ENCODE measurements at regions not wholly inside any gene's neighbourhood (a gene's known extent, or its start where the extent isn't known, plus 50 kb on each side); places are given as distances from the start of the nearest gene placed in this dataset.

GRCh38 chr9:85208666-85209065, 533.1 kb downstream of the AGTPBP1 start:
- H3K4me1 Mint-ChIP-seq = no peaks in the 10 kb centered on the region
- peaks cover 4% of the 10 kb centered on the region for H3K9me3 Mint-ChIP-seq
- H3K36me3 Mint-ChIP-seq (ENCODE audit: low read depth) = no peaks in the 10 kb centered on the region
- H3K27me3 Mint-ChIP-seq = no peaks in the 10 kb centered on the region
- H3K4me3 Mint-ChIP-seq = no peak overlapping the region
- ATAC-seq (ENCODE audit: low read depth) (no peak), DNase-seq (no peak)
- CTCF ChIA-PET = no interaction called here
- no peak for TF ChIP-seq CTCF (IDR thresholded peaks at IDR 0.05)
- H3K27ac Mint-ChIP-seq = no peak overlapping the region
- POLR2A ChIA-PET = no interaction called here
- intact Hi-C loops (cut with micrococcal nuclease) = no loop called here

GRCh38 chr9:85204176-85204575, 534.6 kb downstream of the NTRK2 start:
- H3K36me3 Mint-ChIP-seq (ENCODE audit: low read depth) = no peaks in the 10 kb centered on the region
- H3K4me1 Mint-ChIP-seq = no peaks in the 10 kb centered on the region
- ChIA-PET POLR2A (no interaction called here), CTCF (no interaction called here)
- H3K4me3 Mint-ChIP-seq = no peak overlapping the region
- TF ChIP-seq CTCF (IDR thresholded peaks at IDR 0.05) = no peak
- H3K27me3 Mint-ChIP-seq = no peaks in the 10 kb centered on the region
- ATAC-seq (ENCODE audit: low read depth) (no peak), DNase-seq (no peak)
- no peak overlapping the region for H3K27ac Mint-ChIP-seq
- peaks cover 4% of the 10 kb centered on the region for H3K9me3 Mint-ChIP-seq
- intact Hi-C loops (cut with micrococcal nuclease) = no loop called here

- intact Hi-C loops (cut with micrococcal nuclease) = no loop called here
- Mint-ChIP-seq H3K9me3 (peaks cover 2% of the 10 kb centered on the region), H3K27me3 (no peaks in the 10 kb centered on the region), H3K36me3 (ENCODE audit: low read depth) (no peaks in the 10 kb centered on the region), H3K27ac (no peak overlapping the region), H3K4me1 (no peaks in the 10 kb centered on the region), H3K4me3 (no peak overlapping the region)
- DNase-seq (no peak), ATAC-seq (ENCODE audit: low read depth) (no peak)
- CTCF ChIA-PET = no interaction called here
- POLR2A ChIA-PET = no interaction called here
- no peak for TF ChIP-seq CTCF (IDR thresholded peaks at IDR 0.05)
Observed at GRCh38 chr9:85202596-85202995, 533.1 kb downstream of the NTRK2 start.

DNA sequence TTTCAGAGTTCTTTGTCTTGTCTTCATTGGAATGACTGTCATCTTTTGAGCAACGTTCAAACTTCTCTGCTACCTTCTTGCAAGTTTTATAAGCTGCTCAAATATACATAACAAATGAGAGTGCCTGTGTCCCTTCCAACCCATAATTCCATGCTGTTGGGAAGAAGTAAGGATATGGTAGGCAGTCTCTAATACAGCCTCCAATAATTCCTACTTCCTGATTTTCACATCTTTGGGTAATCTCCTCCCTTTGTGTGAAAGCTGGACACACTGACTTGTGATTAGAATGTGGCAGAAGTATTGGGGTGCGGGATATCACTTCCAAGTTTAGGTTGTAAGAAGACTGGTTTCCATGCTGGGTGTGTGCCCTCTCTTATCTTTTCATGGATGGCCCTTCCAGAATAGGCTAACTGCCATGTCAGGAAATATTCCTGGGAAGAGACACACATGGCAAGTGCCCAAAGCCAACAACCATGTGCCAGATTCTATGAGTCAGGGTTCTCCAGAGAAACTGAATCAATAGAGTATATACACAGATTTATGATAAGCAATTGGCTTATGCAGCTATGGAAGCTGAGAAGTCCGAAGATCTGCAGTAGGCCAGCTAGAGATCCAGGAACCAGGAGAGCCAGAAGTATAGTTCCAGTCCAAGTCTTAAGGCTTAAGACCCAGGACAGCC, 531.3 kb downstream of the NTRK2 start:
- ChIA-PET POLR2A (no interaction called here), CTCF (no interaction called here)
- Mint-ChIP-seq H3K36me3 (ENCODE audit: low read depth) (no peaks in the 10 kb centered on the region), H3K4me1 (no peaks in the 10 kb centered on the region), H3K27me3 (no peaks in the 10 kb centered on the region), H3K27ac (no peak overlapping the region), H3K9me3 (peaks cover 2% of the 10 kb centered on the region), H3K4me3 (no peak overlapping the region)
- DNase-seq (no peak), ATAC-seq (ENCODE audit: low read depth) (no peak)
- intact Hi-C loops (cut with micrococcal nuclease) = no loop called here
- TF ChIP-seq CTCF (IDR thresholded peaks at IDR 0.05) = no peak

GRCh38 chr9:85199866-85200495, 530.5 kb downstream of the NTRK2 start:
- Mint-ChIP-seq H3K36me3 (ENCODE audit: low read depth) (no peaks in the 10 kb centered on the region), H3K27me3 (no peaks in the 10 kb centered on the region), H3K4me1 (no peaks in the 10 kb centered on the region), H3K9me3 (no peaks in the 10 kb centered on the region), H3K4me3 (no peak overlapping the region), H3K27ac (no peak overlapping the region)
- intact Hi-C loops (cut with micrococcal nuclease) = no loop called here
- no peak for TF ChIP-seq CTCF (IDR thresholded peaks at IDR 0.05)
- no peak for DNase-seq
- ATAC-seq (ENCODE audit: low read depth) = no peak
- ChIA-PET CTCF (no interaction called here), POLR2A (no interaction called here)
